Peyer's patch (tissue), 4 donors: ENCODE measurements at regions not wholly inside any gene's neighbourhood (a gene's known extent, or its start where the extent isn't known, plus 50 kb on each side); places are given as distances from the start of the nearest gene placed in this dataset.

Experiments
- CTCF ChIP-seq, 6 experiments: fragments of 450-650 bp in 4 of 6; fragments of 200-600 bp in 2 of 6; sonication (generic) in 1 of 6; IDR thresholded peaks; one replicate each; pipeline ENCODE4 v1.5.1; 2017 to 2019; ENCODE audit warnings: antibody characterized with exemption in 6 of 6, mild to moderate bottlenecking in 3 of 6, moderate library complexity in 1 of 6
- POLR2A ChIP-seq, 2 donors: fragments of 450-650 bp; IDR thresholded peaks; one replicate each; pipeline ENCODE4 v1.5.1; 2017; ENCODE audit warnings: antibody characterized with exemption in 2 of 2, mild to moderate bottlenecking in 2 of 2, moderate library complexity in 2 of 2

DNA sequence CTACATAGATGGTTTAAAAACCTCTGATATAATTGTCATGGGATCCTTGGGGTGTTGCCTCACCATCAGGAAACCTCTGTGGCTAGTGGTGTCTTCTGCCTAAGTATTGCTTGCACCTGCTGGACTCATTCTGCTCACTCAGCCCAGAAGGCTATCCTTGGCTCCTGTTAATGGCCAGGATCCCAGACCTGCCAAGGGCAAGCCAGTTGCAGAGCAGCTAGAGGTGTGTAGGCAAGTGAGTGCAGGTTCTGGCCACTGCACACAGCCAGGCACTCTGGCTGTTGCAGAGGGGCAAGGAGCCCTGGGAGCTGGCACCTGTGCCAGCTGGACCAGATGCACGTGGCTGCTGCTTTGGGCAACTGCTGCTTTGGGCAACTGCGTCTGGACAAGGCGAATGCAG is 1125.8 kb downstream of the SI start:
- TF ChIP-seq POLR2A (IDR thresholded peaks at IDR 0.05) (no peak), CTCF (IDR thresholded peaks at IDR 0.05) (no peak)
